NCI-H526 treated with DMSO at 0.1 percent for 48 hours (cell line): ENCODE measurements at regions not wholly inside any gene's neighbourhood (a gene's known extent, or its start where the extent isn't known, plus 50 kb on each side); places are given as distances from the start of the nearest gene placed in this dataset.

Experiments
- DNase-seq: peaks from one replicate; lab custom pipeline; 2025; lab: John Stamatoyannopoulos, UW

- DNase-seq = no peak
Measured at GRCh38 chr18:70382017-70382416, 93.2 kb downstream of the SOCS6 start.

- peak; percentile 88 for DNase-seq
Measured at GRCh38 chr18:70380915-70381896, 92.4 kb downstream of the SOCS6 start.
